PFSK-1 (cell line): ENCODE measurements at regions not wholly inside any gene's neighbourhood (a gene's known extent, or its start where the extent isn't known, plus 50 kb on each side); places are given as distances from the start of the nearest gene placed in this dataset.

ENCODE experiments used
- FOXP2 ChIP-seq: optimal IDR thresholded peaks from 2 replicates; pipeline ENCODE3; 2011; ENCODE audit warnings: borderline replicate concordance, control low read depth, inconsistent platforms; ENCODE audit not compliant: insufficient read depth; ENCODE audit errors: extremely low read length, extremely low read depth
- POLR2AphosphoS5 ChIP-seq: IDR thresholded peaks from 2 replicates; pipeline ENCODE4 v1.6.1; 2012; ENCODE audit warnings: low read depth, mild to moderate bottlenecking, control low read depth, low read length, moderate library complexity
- SIN3A ChIP-seq: IDR thresholded peaks from 2 replicates; pipeline ENCODE4 v1.6.1; 2012; ENCODE audit warnings: mild to moderate bottlenecking, low read length, moderate library complexity, borderline replicate concordance; ENCODE audit not compliant: insufficient read depth
- TAF1 ChIP-seq: IDR thresholded peaks from 2 replicates; pipeline ENCODE4 v1.6.1; 2012; ENCODE audit warnings: low read length, control low read depth, borderline replicate concordance; ENCODE audit not compliant: insufficient read depth
- TF ChIP-seq, protein P1 (sequence below), 2 experiments: IDR thresholded peaks; 2 replicates each; pipeline versions ENCODE4 v1.6.1 to v1.8.0; 2011 to 2012; ENCODE audit warnings: low read depth in 2 of 2, low read length in 2 of 2, control low read depth in 1 of 2, inconsistent platforms in 1 of 2, mild to moderate bottlenecking in 1 of 2, moderate library complexity in 1 of 2; ENCODE audit not compliant: insufficient read depth in 1 of 2

DNA sequence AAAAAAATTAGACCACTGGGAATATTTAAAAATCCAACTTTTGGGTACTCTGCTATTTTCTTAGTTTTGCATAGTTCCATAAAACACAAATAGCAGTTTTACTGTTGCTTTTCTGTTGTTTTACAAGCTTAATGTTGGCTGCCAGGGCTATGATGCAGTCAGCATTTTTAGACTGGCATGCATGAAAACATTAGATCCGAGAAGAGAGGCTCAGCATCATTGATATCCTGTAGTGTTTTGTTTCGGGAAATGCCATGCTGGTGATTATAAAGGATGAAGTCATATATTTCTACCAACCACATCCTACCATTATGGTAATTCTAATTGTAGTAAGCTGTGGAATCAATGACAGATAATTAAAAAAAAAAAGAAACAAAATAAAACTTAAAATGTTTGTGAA lies 104.6 kb downstream of the MBL2 start:
- TF ChIP-seq TAF1, result no peak
- TF ChIP-seq POLR2AphosphoS5, result no peak
- TF ChIP-seq, protein P1, sequence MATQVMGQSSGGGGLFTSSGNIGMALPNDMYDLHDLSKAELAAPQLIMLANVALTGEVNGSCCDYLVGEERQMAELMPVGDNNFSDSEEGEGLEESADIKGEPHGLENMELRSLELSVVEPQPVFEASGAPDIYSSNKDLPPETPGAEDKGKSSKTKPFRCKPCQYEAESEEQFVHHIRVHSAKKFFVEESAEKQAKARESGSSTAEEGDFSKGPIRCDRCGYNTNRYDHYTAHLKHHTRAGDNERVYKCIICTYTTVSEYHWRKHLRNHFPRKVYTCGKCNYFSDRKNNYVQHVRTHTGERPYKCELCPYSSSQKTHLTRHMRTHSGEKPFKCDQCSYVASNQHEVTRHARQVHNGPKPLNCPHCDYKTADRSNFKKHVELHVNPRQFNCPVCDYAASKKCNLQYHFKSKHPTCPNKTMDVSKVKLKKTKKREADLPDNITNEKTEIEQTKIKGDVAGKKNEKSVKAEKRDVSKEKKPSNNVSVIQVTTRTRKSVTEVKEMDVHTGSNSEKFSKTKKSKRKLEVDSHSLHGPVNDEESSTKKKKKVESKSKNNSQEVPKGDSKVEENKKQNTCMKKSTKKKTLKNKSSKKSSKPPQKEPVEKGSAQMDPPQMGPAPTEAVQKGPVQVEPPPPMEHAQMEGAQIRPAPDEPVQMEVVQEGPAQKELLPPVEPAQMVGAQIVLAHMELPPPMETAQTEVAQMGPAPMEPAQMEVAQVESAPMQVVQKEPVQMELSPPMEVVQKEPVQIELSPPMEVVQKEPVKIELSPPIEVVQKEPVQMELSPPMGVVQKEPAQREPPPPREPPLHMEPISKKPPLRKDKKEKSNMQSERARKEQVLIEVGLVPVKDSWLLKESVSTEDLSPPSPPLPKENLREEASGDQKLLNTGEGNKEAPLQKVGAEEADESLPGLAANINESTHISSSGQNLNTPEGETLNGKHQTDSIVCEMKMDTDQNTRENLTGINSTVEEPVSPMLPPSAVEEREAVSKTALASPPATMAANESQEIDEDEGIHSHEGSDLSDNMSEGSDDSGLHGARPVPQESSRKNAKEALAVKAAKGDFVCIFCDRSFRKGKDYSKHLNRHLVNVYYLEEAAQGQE (IDR thresholded peaks at IDR 0.05; ENCODE audit: insufficient read depth in 1 of 2, low read depth in 2 of 2, low read length in 2 of 2), result no peak
- no peak for TF ChIP-seq SIN3A
- TF ChIP-seq FOXP2, result no peak
